Thymus (tissue), 11 donors: ENCODE measurements at regions not wholly inside any gene's neighbourhood (a gene's known extent, or its start where the extent isn't known, plus 50 kb on each side); places are given as distances from the start of the nearest gene placed in this dataset.

Experiments used
- DNase-seq, 9 donors: peaks; one replicate each; pipeline ENCODE4 v3.0.0-alpha.2; 2013; ENCODE audit warnings: low spot score in 9 of 9, low read depth in 6 of 9, missing footprints in 1 of 9
- H3K27ac ChIP-seq, 2 donors: one replicate each; pipeline ENCODE4 v1.5.1; 2013; ENCODE audit warnings: control low read depth in 1 of 2, low read depth in 1 of 2, low read length in 1 of 2, mild to moderate bottlenecking in 1 of 2, moderate library complexity in 1 of 2
- H3K27me3 ChIP-seq, 2 donors: one replicate each; pipeline ENCODE4 v1.5.1; 2013; ENCODE audit warnings: low read length in 1 of 2; ENCODE audit not compliant: control insufficient read depth in 2 of 2, insufficient read depth in 1 of 2
- H3K36me3 ChIP-seq, 2 donors: one replicate each; pipeline ENCODE4 v1.5.1; 2013; ENCODE audit warnings: low read length in 1 of 2, mild to moderate bottlenecking in 1 of 2, moderate library complexity in 1 of 2; ENCODE audit not compliant: control insufficient read depth in 2 of 2, insufficient read depth in 2 of 2
- H3K4me1 ChIP-seq, 2 donors: one replicate each; pipeline ENCODE4 v1.5.1; 2013; ENCODE audit warnings: low read length in 2 of 2; ENCODE audit not compliant: control insufficient read depth in 2 of 2, insufficient read depth in 2 of 2
- H3K4me3 ChIP-seq, 2 donors: one replicate each; pipeline ENCODE4 v1.5.1; 2013; ENCODE audit warnings: low read length in 2 of 2, control low read depth in 1 of 2, mild to moderate bottlenecking in 1 of 2
- H3K9me3 ChIP-seq, 2 donors: one replicate each; pipeline ENCODE4 v1.5.1; 2013; ENCODE audit warnings: low read length in 1 of 2, mild to moderate bottlenecking in 1 of 2; ENCODE audit not compliant: control insufficient read depth in 2 of 2, insufficient read depth in 1 of 2
- WGBS: extraction: QIAGEN DNeasy Blood & Tissue Kit; methylation state at CpG from one replicate; pipeline ENCODE4 v1.1.7; 2013; 5-methylcytosine and 5-hydroxymethylcytosine counted together
- donor health status: healthy.

- Histone ChIP-seq H3K9me3 (no peaks in the 10 kb centered on the region), H3K4me3 (no peak overlapping the region), H3K27me3 (peaks cover 5 to 41% of the 10 kb centered on the region in 2 donors), H3K4me1 (no peaks in the 10 kb centered on the region), H3K27ac (no peak overlapping the region), H3K36me3 (no peaks in the 10 kb centered on the region)
- WGBS, result 58% methylated on average over 11 of the region's 11 CpGs
- no peak for DNase-seq
Measured at GRCh38 chr20:21020659-21021471, 85.3 kb downstream of the LINC00237 start.

GRCh38 chr20:21019814-21020658 is 86.1 kb downstream of the LINC00237 start:
- Histone ChIP-seq H3K36me3 (no peaks in the 10 kb centered on the region), H3K27ac (no peak overlapping the region), H3K4me1 (no peaks in the 10 kb centered on the region), H3K27me3 (peaks cover 5 to 41% of the 10 kb centered on the region in 2 donors), H3K4me3 (no peak overlapping the region), H3K9me3 (no peaks in the 10 kb centered on the region)
- DNase-seq, result no peak
- WGBS, result 37% methylated on average over 42 of the region's 42 CpGs

DNA sequence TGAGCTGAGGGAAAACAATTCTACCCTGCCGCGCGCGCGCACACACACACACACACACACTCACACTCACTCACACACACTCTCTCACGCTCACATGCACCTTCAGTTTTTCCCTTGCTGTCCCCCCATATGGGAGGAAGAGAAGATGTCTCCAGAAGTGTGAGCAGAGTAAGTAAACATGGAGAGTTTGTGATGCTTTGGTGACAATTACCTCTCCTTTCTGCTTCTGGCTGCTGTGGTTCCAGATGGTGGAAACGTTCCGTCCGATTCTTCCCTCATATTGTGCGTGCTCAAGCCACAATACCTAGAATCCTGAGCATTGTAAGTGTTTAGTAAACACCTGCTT is 86.7 kb downstream of the LINC00237 start:
- no peaks in the 10 kb centered on the region for H3K4me1 ChIP-seq
- no peak overlapping the region for H3K27ac ChIP-seq
- WGBS, result 92% methylated on average over 10 of the region's 10 CpGs
- H3K27me3 ChIP-seq, result peaks cover 5 to 41% of the 10 kb centered on the region in 2 donors
- H3K4me3 ChIP-seq, result no peak overlapping the region
- DNase-seq, result no peak
- H3K9me3 ChIP-seq, result no peaks in the 10 kb centered on the region
- no peaks in the 10 kb centered on the region for H3K36me3 ChIP-seq

DNA sequence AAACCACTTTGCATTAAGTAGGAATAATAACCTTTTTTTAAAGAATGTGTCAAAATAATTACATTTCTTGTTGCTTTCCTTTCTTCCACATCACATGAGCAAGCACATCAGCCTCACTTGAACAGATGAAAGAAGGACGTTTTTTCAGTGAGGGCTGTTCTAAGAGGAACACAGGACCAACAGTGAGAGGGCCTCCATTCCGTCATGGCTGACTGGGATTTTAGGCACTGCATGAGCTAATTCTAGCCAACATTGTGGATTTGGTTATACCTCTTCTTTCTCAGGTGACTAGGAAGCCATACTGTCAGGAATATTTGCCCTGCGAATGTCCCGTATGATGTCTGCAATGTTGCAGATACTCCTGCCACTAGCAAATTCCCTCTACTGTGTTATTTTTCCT is 87.6 kb downstream of the LINC00237 start:
- Histone ChIP-seq H3K27me3 (peaks cover 5 to 41% of the 10 kb centered on the region in 2 donors), H3K27ac (no peak overlapping the region), H3K36me3 (no peaks in the 10 kb centered on the region), H3K4me1 (no peaks in the 10 kb centered on the region), H3K9me3 (no peaks in the 10 kb centered on the region), H3K4me3 (no peak overlapping the region)
- no peak for DNase-seq
- 84% methylated on average over 4 of the region's 4 CpGs for WGBS

DNA sequence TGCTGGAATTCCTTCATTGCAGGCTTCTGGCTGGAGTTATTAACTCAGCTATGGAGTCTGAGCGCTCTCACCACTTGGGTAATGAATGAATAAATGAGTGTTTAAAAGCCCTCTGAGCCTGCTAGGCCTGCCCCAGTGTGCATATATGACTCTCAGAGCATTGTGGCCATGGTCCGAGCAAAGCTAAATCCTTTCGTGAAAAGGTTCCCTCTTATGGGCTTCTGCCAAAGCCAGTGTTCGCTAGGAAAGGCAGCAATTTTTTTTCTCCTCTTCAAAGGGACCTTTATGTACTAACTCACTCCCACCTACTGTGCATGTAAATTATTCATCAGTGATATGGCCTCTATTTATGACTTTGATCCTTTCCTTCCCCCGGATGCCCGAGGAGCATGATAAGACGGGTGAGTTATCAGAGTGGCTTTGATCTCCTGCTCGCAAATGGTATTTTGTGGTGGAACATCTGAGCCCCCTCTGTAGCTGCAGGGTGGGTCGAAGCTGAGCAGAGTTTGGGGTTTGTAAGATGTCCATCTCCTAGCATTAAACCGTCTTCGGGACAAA is 88.6 kb downstream of the LINC00237 start:
- H3K36me3 ChIP-seq, result no peaks in the 10 kb centered on the region
- H3K4me1 ChIP-seq, result no peaks in the 10 kb centered on the region
- no peak overlapping the region for H3K27ac ChIP-seq
- no peaks in the 10 kb centered on the region for H3K9me3 ChIP-seq
- H3K4me3 ChIP-seq, result no peak overlapping the region
- H3K27me3 ChIP-seq, result peaks cover 5 to 41% of the 10 kb centered on the region in 2 donors
- DNase-seq, result no peak
- 50% methylated on average over 11 of the region's 11 CpGs for WGBS

GRCh38 chr20:21016751-21017150 is 89.4 kb downstream of the LINC00237 start:
- H3K4me3 ChIP-seq, result no peak overlapping the region
- 94% methylated on average over 3 of the region's 3 CpGs for WGBS
- no peak for DNase-seq
- H3K4me1 ChIP-seq, result no peaks in the 10 kb centered on the region
- peaks cover 5 to 41% of the 10 kb centered on the region in 2 donors for H3K27me3 ChIP-seq
- no peaks in the 10 kb centered on the region for H3K9me3 ChIP-seq
- no peak overlapping the region for H3K27ac ChIP-seq
- H3K36me3 ChIP-seq, result no peaks in the 10 kb centered on the region

DNA sequence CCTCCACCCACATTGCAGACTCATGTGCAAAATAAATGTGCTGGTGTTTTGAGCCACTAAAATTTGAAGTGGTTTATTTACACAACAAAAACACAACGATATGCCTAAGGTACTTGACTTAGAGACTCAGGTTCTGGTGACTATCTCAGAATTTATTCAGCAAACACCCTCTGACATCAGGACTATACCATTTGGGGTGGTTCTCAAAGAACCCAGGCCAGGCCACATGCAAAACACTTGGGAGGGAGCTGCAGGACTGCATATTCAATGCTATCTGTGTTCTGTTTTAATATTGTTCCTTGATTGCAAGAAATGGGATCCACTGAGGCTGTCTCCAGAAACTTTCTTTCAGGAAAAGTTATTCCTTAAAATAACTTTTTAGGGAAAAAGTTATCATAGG is 91.6 kb downstream of the LINC00237 start:
- no peaks in the 10 kb centered on the region for H3K4me1 ChIP-seq
- no peak overlapping the region for H3K27ac ChIP-seq
- WGBS, result 91% methylated on average over 1 of the region's 1 CpG
- DNase-seq, result no peak
- H3K4me3 ChIP-seq, result no peak overlapping the region
- H3K36me3 ChIP-seq, result no peaks in the 10 kb centered on the region
- H3K27me3 ChIP-seq, result peaks cover 0 to 21% of the 10 kb centered on the region in 2 donors
- H3K9me3 ChIP-seq, result no peaks in the 10 kb centered on the region

- 93% methylated on average over 7 of the region's 7 CpGs for WGBS
- no peak overlapping the region for H3K4me3 ChIP-seq
- H3K36me3 ChIP-seq, result no peaks in the 10 kb centered on the region
- H3K27ac ChIP-seq, result no peak overlapping the region
- H3K27me3 ChIP-seq, result no peaks in the 10 kb centered on the region
- no peak for DNase-seq
- H3K4me1 ChIP-seq, result no peaks in the 10 kb centered on the region
- no peaks in the 10 kb centered on the region for H3K9me3 ChIP-seq
Measured at GRCh38 chr20:21008951-21009350, 97.2 kb downstream of the LINC00237 start.

DNA sequence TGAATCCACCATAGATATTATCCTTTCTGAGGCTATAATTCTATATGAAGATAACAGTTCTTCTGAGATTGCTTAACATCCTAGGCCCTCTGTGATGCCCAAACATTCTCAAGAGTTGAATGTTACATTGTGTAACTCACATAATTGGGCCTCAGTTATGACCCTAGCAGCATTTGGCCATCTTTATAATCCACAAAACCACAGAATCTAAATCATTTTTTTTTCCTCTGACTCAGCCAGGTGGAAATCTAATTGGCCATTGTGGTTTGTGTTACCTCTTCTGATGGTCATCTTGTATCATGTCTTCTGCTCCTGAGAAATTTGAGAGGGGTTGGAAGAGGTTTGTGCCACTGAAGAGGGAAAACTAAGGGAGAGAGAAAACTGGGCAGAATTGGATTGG is 99.5 kb downstream of the LINC00237 start:
- Histone ChIP-seq H3K4me1 (no peaks in the 10 kb centered on the region), H3K27me3 (no peaks in the 10 kb centered on the region), H3K27ac (no peak overlapping the region), H3K9me3 (no peaks in the 10 kb centered on the region), H3K4me3 (no peak overlapping the region), H3K36me3 (no peaks in the 10 kb centered on the region)
- DNase-seq, result no peak
